Common myeloid progenitor, CD34-positive (primary cell): ENCODE measurements at regions not wholly inside any gene's neighbourhood (a gene's known extent, or its start where the extent isn't known, plus 50 kb on each side); places are given as distances from the start of the nearest gene placed in this dataset.

Source experiments
- CTCF ChIA-PET: fragments of 350-600 bp; sonication (Branson Sonifier 250); formaldehyde crosslinking; loops from one replicate; lab custom pipeline; 2021; ENCODE audit warnings: antibody characterized with exemption; lab: Charles Lee
- POLR2A ChIA-PET: fragments of 350-600 bp; sonication (Branson Sonifier 250); formaldehyde crosslinking; loops from one replicate; lab custom pipeline; 2021; ENCODE audit warnings: antibody characterized with exemption; lab: Charles Lee
- DNase-seq, 3 donors: peaks; one replicate each; pipeline versions ENCODE4 v3.0.0 to v3.0.0-alpha.2; 2013
- H3K27ac ChIP-seq, 2 experiments: 1 replicate in 1 of 2; 2 replicates in 1 of 2; pipeline ENCODE4 v1.7.0; 2013; ENCODE audit warnings: inconsistent platforms in 2 of 2, low read length in 2 of 2, mild to moderate bottlenecking in 2 of 2, low read depth in 1 of 2, moderate library complexity in 1 of 2; ENCODE audit not compliant: severe bottlenecking in 2 of 2, insufficient read depth in 1 of 2, poor library complexity in 1 of 2
- H3K27me3 ChIP-seq, 5 experiments: replicated peaks in 2 of 5; 1 replicate in 3 of 5; 2 replicates in 2 of 5; pipeline versions ENCODE4 v1.6.1 to v1.7.0; 2013; ENCODE audit warnings: low read length in 4 of 5, mild to moderate bottlenecking in 2 of 5, moderate library complexity in 2 of 5, inconsistent platforms in 1 of 5; ENCODE audit not compliant: insufficient read depth in 5 of 5, control insufficient read depth in 4 of 5
- H3K36me3 ChIP-seq, 4 experiments: 1 replicate in 2 of 4; 2 replicates in 2 of 4; pipeline versions ENCODE4 v1.6.1 to v1.7.0; 2013; ENCODE audit warnings: low read length in 3 of 4, control low read depth in 1 of 4, mild to moderate bottlenecking in 1 of 4; ENCODE audit not compliant: control insufficient read depth in 4 of 4, insufficient read depth in 4 of 4
- H3K4me1 ChIP-seq, 4 experiments: 1 replicate in 3 of 4; 2 replicates in 1 of 4; pipeline versions ENCODE4 v1.6.1 to v1.7.1; 2013; ENCODE audit warnings: low read length in 3 of 4, mild to moderate bottlenecking in 3 of 4, control low read depth in 1 of 4, inconsistent platforms in 1 of 4, moderate library complexity in 1 of 4; ENCODE audit not compliant: control insufficient read depth in 4 of 4, insufficient read depth in 4 of 4; ENCODE audit errors: control extremely low read depth in 1 of 4
- H3K4me3 ChIP-seq, 7 experiments: 1 replicate in 4 of 7; 2 replicates in 3 of 7; pipeline versions ENCODE4 v1.5.1 to v1.7.0; 2013; ENCODE audit warnings: mild to moderate bottlenecking in 7 of 7, low read length in 6 of 7, moderate library complexity in 6 of 7, inconsistent platforms in 2 of 7, low read depth in 2 of 7, control low read depth in 1 of 7; ENCODE audit not compliant: insufficient read depth in 4 of 7, control insufficient read depth in 1 of 7; ENCODE audit errors: extremely low read depth in 1 of 7
- H3K9me3 ChIP-seq, 5 experiments: 1 replicate in 4 of 5; 2 replicates in 1 of 5; pipeline versions ENCODE4 v1.6.1 to v1.7.1; 2013; ENCODE audit warnings: low read length in 4 of 5, mild to moderate bottlenecking in 2 of 5, inconsistent platforms in 1 of 5, low read depth in 1 of 5, moderate library complexity in 1 of 5; ENCODE audit not compliant: control insufficient read depth in 4 of 5, insufficient read depth in 2 of 5; ENCODE audit errors: control extremely low read depth in 1 of 5
- WGBS: methylation state at CpG from one replicate; pipeline ENCODE4 v1.1.5; 2013; ENCODE audit not compliant: insufficient coverage; 5-methylcytosine and 5-hydroxymethylcytosine counted together

- no peaks in the 10 kb centered on the region for H3K4me1 ChIP-seq
- no peaks in the 10 kb centered on the region for H3K36me3 ChIP-seq
- H3K27me3 ChIP-seq, result no peaks in the 10 kb centered on the region
- no peak overlapping the region for H3K4me3 ChIP-seq
- no CpG with 5 or more reads among the region's 1 CpG for WGBS
- H3K9me3 ChIP-seq, result no peaks in the 10 kb centered on the region
- DNase-seq, result no peak
- ChIA-PET POLR2A (no interaction called here), CTCF (no interaction called here)
- H3K27ac ChIP-seq, result no peak overlapping the region
Observed at GRCh38 chr11:101182467-101182866, 52.9 kb upstream of the PGR start.

- WGBS, result 83% methylated on average over 1 of the region's 1 CpG
- Histone ChIP-seq H3K4me1 (no peaks in the 10 kb centered on the region), H3K27me3 (no peaks in the 10 kb centered on the region), H3K4me3 (no peak overlapping the region), H3K36me3 (no peaks in the 10 kb centered on the region), H3K9me3 (no peaks in the 10 kb centered on the region), H3K27ac (no peak overlapping the region)
- ChIA-PET POLR2A (no interaction called here), CTCF (no interaction called here)
- DNase-seq, result no peak
Observed at GRCh38 chr11:101180481-101180880, 50.9 kb upstream of the PGR start.
